ENCODE measurements at regions not wholly inside any gene's neighbourhood (a gene's known extent, or its start where the extent isn't known, plus 50 kb on each side); places are given as distances from the start of the nearest gene placed in this dataset.

DNA sequence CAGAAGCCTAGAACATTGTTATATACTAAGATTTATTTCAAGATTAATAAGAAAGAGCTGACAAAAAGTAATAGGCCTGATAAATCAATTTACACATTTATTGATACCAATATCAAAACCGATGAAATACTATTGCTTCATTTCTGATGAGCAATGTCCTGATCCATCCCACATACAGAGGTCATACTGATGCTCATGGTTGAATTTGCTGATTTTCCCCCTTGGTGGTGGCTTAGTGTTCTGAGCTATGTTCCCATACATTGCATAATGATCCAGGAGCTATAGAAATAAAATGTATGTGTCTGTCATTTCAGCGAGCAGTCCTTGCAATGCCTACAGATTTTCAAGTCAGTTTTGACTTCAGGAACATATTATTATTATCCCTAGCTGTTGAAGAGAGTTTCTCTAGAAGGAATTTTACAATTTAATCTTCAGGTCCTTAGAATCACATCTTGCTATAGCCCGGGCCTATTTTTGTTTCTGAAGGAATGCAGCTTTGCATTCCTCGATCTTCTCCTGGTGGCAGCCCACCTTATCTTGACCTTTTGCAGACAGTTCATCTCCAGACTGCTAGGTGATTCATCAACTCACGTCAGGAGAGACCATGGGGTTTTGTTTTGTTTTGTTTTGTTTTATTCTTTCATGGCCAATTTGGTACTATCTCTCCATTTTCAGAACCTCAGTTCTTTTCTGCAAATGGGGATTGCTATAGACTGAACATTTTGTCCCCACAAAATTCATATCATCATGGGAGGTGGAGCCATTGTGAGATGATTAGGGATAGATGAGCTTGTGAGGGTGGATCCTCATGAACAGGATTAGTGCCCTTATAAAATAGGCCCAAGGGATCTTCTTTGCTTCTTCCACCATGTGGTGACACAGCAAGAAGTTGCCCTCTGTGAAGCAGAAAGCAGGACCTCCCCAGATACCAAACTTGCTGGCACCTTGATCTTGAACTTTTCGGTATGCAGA, 465.6 kb upstream of the IGFBP3 start:
- no peak overlapping the region for H3K9ac ChIP-seq (ENCODE audit: low read length)
- H3K36me3 ChIP-seq (ENCODE audit: control insufficient read depth in 1 of 2, insufficient read depth in 2 of 2, low read length in 2 of 2) = no peaks in the 10 kb centered on the region
- no peaks in the 10 kb centered on the region for H4K20me1 ChIP-seq (ENCODE audit: insufficient read depth)
- no peak for TF ChIP-seq SIN3A (IDR thresholded peaks at IDR 0.05; ENCODE audit: low read depth)
- TF ChIP-seq RAD21 (IDR thresholded peaks at IDR 0.05; ENCODE audit: low read depth) = no peak
- TF ChIP-seq, protein P1, sequence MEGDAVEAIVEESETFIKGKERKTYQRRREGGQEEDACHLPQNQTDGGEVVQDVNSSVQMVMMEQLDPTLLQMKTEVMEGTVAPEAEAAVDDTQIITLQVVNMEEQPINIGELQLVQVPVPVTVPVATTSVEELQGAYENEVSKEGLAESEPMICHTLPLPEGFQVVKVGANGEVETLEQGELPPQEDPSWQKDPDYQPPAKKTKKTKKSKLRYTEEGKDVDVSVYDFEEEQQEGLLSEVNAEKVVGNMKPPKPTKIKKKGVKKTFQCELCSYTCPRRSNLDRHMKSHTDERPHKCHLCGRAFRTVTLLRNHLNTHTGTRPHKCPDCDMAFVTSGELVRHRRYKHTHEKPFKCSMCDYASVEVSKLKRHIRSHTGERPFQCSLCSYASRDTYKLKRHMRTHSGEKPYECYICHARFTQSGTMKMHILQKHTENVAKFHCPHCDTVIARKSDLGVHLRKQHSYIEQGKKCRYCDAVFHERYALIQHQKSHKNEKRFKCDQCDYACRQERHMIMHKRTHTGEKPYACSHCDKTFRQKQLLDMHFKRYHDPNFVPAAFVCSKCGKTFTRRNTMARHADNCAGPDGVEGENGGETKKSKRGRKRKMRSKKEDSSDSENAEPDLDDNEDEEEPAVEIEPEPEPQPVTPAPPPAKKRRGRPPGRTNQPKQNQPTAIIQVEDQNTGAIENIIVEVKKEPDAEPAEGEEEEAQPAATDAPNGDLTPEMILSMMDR (IDR thresholded peaks at IDR 0.05 in 2 of 3, conservative IDR thresholded peaks at IDR 0.05 in 1 of 3; ENCODE audit: borderline replicate concordance in 1 of 3, insufficient read depth in 1 of 3, low read depth in 2 of 3, low read length in 2 of 3) = no peak
- no peak for TF ChIP-seq CEBPB (IDR thresholded peaks at IDR 0.05; ENCODE audit: low read depth)
- TF ChIP-seq EGR1 (IDR thresholded peaks at IDR 0.05; ENCODE audit: low read depth) = no peak
- no peak for TF ChIP-seq CBX3 (IDR thresholded peaks at IDR 0.05; ENCODE audit: low read depth)
- no peak for TF ChIP-seq FOSL1 (IDR thresholded peaks at IDR 0.05; ENCODE audit: low read depth)
- TF ChIP-seq, protein P2, sequence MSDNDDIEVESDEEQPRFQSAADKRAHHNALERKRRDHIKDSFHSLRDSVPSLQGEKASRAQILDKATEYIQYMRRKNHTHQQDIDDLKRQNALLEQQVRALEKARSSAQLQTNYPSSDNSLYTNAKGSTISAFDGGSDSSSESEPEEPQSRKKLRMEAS (IDR thresholded peaks at IDR 0.05) = no peak
- no peak for TF ChIP-seq ZNF274 (IDR thresholded peaks at IDR 0.05; ENCODE audit: low read depth, low read length)
- TF ChIP-seq SRF (IDR thresholded peaks at IDR 0.05; ENCODE audit: low read depth) = no peak
- TF ChIP-seq ELF1 (IDR thresholded peaks at IDR 0.05; ENCODE audit: borderline replicate concordance, low read depth) = no peak
- TF ChIP-seq SP1 (IDR thresholded peaks at IDR 0.05; ENCODE audit: low read depth) = no peak
- TF ChIP-seq, protein P3, sequence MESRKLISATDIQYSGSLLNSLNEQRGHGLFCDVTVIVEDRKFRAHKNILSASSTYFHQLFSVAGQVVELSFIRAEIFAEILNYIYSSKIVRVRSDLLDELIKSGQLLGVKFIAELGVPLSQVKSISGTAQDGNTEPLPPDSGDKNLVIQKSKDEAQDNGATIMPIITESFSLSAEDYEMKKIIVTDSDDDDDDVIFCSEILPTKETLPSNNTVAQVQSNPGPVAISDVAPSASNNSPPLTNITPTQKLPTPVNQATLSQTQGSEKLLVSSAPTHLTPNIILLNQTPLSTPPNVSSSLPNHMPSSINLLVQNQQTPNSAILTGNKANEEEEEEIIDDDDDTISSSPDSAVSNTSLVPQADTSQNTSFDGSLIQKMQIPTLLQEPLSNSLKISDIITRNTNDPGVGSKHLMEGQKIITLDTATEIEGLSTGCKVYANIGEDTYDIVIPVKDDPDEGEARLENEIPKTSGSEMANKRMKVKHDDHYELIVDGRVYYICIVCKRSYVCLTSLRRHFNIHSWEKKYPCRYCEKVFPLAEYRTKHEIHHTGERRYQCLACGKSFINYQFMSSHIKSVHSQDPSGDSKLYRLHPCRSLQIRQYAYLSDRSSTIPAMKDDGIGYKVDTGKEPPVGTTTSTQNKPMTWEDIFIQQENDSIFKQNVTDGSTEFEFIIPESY (IDR thresholded peaks at IDR 0.05; ENCODE audit: extremely low read depth, insufficient replicate concordance, low read length) = no peak
- TF ChIP-seq, protein P4, sequence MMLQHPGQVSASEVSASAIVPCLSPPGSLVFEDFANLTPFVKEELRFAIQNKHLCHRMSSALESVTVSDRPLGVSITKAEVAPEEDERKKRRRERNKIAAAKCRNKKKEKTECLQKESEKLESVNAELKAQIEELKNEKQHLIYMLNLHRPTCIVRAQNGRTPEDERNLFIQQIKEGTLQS (IDR thresholded peaks at IDR 0.05) = no peak
- TF ChIP-seq, protein P5, sequence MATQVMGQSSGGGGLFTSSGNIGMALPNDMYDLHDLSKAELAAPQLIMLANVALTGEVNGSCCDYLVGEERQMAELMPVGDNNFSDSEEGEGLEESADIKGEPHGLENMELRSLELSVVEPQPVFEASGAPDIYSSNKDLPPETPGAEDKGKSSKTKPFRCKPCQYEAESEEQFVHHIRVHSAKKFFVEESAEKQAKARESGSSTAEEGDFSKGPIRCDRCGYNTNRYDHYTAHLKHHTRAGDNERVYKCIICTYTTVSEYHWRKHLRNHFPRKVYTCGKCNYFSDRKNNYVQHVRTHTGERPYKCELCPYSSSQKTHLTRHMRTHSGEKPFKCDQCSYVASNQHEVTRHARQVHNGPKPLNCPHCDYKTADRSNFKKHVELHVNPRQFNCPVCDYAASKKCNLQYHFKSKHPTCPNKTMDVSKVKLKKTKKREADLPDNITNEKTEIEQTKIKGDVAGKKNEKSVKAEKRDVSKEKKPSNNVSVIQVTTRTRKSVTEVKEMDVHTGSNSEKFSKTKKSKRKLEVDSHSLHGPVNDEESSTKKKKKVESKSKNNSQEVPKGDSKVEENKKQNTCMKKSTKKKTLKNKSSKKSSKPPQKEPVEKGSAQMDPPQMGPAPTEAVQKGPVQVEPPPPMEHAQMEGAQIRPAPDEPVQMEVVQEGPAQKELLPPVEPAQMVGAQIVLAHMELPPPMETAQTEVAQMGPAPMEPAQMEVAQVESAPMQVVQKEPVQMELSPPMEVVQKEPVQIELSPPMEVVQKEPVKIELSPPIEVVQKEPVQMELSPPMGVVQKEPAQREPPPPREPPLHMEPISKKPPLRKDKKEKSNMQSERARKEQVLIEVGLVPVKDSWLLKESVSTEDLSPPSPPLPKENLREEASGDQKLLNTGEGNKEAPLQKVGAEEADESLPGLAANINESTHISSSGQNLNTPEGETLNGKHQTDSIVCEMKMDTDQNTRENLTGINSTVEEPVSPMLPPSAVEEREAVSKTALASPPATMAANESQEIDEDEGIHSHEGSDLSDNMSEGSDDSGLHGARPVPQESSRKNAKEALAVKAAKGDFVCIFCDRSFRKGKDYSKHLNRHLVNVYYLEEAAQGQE (IDR thresholded peaks at IDR 0.05; ENCODE audit: low read depth) = no peak
- no peak for TF ChIP-seq EZH2phosphoT487 (IDR thresholded peaks at IDR 0.05; ENCODE audit: borderline replicate concordance)
- no peak for TF ChIP-seq ZFX (IDR thresholded peaks at IDR 0.05)
- TF ChIP-seq EZH2 (IDR thresholded peaks at IDR 0.05) = no peak
- no peak for TF ChIP-seq TCF7L2 (IDR thresholded peaks at IDR 0.05; ENCODE audit: borderline replicate concordance, extremely low read depth, insufficient read depth, insufficient read length)
- no peak for TF ChIP-seq JUND (IDR thresholded peaks at IDR 0.05)
- ChIA-PET CTCF (no interaction called here), RAD21 (ENCODE audit: low non-redundant PET in 1 of 2, low total read pairs in 2 of 2, uncharacterized antibody in 2 of 2, unreplicated experiment in 2 of 2) (no interaction called here), POLR2A (no interaction called here)
- BruUV-seq (replicated peaks) = no TSS peak
- peaks cover 0 to 6% of the 10 kb centered on the region in 2 experiments; a peak in 1 of 4 replicates for H3K4me1 ChIP-seq (ENCODE audit: control insufficient read depth in 1 of 2, insufficient read depth in 2 of 2, low read length in 2 of 2)
- intact Hi-C loops (cut with micrococcal nuclease) = no loop called here
- no peaks in the 10 kb centered on the region for H3K79me2 ChIP-seq (ENCODE audit: insufficient read depth, low read length)
- H3K4me2 ChIP-seq (ENCODE audit: low read length) = no peak overlapping the region
- ATAC-seq (no peak), DNase-seq (ENCODE audit: low read depth, low spot score) (no peak)
- no peaks in the 10 kb centered on the region for H3K27me3 ChIP-seq (ENCODE audit: insufficient read depth, low read length)
- H2AFZ ChIP-seq (ENCODE audit: low read depth, low read length, poor library complexity, severe bottlenecking) = no peak overlapping the region
- no peak overlapping the region for H3K27ac ChIP-seq (ENCODE audit: low read depth, low read length)
- H3K9me2 ChIP-seq (ENCODE audit: insufficient read depth) = 0 out of 2 replicates have a peak, but pooled peaks cover 4% of the 10 kb centered on the region
- H3K9me3 ChIP-seq (ENCODE audit: control insufficient read depth in 1 of 2, insufficient read depth in 1 of 2, low read depth in 1 of 2, low read length in 2 of 2) = no peaks in the 10 kb centered on the region
- H3K4me3 ChIP-seq (replicated peaks in 1 of 2; ENCODE audit: low read depth in 1 of 2, low read length in 2 of 2) = no peak overlapping the region
